ENCODE measurements at regions not wholly inside any gene's neighbourhood (a gene's known extent, or its start where the extent isn't known, plus 50 kb on each side); places are given as distances from the start of the nearest gene placed in this dataset.

DNA sequence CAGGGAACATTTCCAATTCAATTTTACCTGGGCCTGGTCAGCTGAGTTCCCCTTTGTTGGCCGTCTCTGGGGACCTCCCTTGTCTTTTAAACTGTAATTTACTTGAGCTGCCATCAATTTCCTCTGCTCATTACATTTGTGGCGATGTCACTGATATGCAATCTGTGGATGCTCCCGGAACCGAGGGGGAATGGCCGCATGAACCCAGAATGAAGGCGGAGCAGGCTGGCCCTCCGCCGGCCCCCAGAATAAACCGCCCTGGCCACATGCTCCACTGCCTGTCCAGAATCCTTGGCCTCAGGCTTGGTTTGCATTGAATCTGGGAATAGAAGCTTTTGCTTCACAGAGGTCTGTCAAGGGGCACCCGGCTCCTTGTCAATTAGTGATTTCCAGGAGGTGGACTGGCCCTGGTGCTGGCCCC, 276.8 kb downstream of the TEX29 start:
- TF ChIP-seq, protein P1, sequence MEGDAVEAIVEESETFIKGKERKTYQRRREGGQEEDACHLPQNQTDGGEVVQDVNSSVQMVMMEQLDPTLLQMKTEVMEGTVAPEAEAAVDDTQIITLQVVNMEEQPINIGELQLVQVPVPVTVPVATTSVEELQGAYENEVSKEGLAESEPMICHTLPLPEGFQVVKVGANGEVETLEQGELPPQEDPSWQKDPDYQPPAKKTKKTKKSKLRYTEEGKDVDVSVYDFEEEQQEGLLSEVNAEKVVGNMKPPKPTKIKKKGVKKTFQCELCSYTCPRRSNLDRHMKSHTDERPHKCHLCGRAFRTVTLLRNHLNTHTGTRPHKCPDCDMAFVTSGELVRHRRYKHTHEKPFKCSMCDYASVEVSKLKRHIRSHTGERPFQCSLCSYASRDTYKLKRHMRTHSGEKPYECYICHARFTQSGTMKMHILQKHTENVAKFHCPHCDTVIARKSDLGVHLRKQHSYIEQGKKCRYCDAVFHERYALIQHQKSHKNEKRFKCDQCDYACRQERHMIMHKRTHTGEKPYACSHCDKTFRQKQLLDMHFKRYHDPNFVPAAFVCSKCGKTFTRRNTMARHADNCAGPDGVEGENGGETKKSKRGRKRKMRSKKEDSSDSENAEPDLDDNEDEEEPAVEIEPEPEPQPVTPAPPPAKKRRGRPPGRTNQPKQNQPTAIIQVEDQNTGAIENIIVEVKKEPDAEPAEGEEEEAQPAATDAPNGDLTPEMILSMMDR (conservative IDR thresholded peaks at IDR 0.05) = no peak
- TF ChIP-seq EZH2 (IDR thresholded peaks at IDR 0.05; ENCODE audit: low read depth) = no peak

Data from PC-9 (cell line).